ENCODE measurements at regions not wholly inside any gene's neighbourhood (a gene's known extent, or its start where the extent isn't known, plus 50 kb on each side); places are given as distances from the start of the nearest gene placed in this dataset.
"Not testable (repeated sequence)": the region's sequence is repeated elsewhere in the genome, so short reads cannot be mapped to it uniquely, and the experiment has no call there.

- intact Hi-C loops (cut with DNase I) = no loop called here
- DNase-seq (ENCODE audit: low spot score) = no peak
These were observed 65.7 kb upstream of the PTPRK start for GRCh38 chr6:128586095-128586494.

GRCh38 chr6:128580224-128581110 lies 60.1 kb upstream of the PTPRK start:
- WGBS = 96% methylated on average over 40 of the region's 41 CpGs
- Histone ChIP-seq H3K4me3 (no peak overlapping the region), H3K4me1 (replicated peaks) (no peaks in the 10 kb centered on the region), H3K27me3 (replicated peaks; ENCODE audit: insufficient read depth) (no peaks in the 10 kb centered on the region), H3K27ac (no peak overlapping the region), H3K36me3 (no peaks in the 10 kb centered on the region), H3K9me3 (no peaks in the 10 kb centered on the region)
- intact Hi-C loops (cut with DNase I) = no loop called here
- no peak for DNase-seq (ENCODE audit: low spot score)
- TF ChIP-seq POLR2A (IDR thresholded peaks at IDR 0.05) = no peak
- TF ChIP-seq POLR2AphosphoS5 (IDR thresholded peaks at IDR 0.05) = no peak
- TF ChIP-seq, protein P1, sequence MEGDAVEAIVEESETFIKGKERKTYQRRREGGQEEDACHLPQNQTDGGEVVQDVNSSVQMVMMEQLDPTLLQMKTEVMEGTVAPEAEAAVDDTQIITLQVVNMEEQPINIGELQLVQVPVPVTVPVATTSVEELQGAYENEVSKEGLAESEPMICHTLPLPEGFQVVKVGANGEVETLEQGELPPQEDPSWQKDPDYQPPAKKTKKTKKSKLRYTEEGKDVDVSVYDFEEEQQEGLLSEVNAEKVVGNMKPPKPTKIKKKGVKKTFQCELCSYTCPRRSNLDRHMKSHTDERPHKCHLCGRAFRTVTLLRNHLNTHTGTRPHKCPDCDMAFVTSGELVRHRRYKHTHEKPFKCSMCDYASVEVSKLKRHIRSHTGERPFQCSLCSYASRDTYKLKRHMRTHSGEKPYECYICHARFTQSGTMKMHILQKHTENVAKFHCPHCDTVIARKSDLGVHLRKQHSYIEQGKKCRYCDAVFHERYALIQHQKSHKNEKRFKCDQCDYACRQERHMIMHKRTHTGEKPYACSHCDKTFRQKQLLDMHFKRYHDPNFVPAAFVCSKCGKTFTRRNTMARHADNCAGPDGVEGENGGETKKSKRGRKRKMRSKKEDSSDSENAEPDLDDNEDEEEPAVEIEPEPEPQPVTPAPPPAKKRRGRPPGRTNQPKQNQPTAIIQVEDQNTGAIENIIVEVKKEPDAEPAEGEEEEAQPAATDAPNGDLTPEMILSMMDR (IDR thresholded peaks at IDR 0.05) = no peak

More at GRCh38 chr6:128586095-128586494, 65.7 kb upstream of the PTPRK start:
- no peaks in the 10 kb centered on the region for H3K27me3 ChIP-seq (replicated peaks; ENCODE audit: insufficient read depth)
- no peaks in the 10 kb centered on the region for H3K9me3 ChIP-seq
- no peak overlapping the region for H3K27ac ChIP-seq
- H3K4me1 ChIP-seq (replicated peaks) = no peaks in the 10 kb centered on the region
- TF ChIP-seq POLR2A (IDR thresholded peaks at IDR 0.05) = no peak
- TF ChIP-seq POLR2AphosphoS5 (IDR thresholded peaks at IDR 0.05) = no peak
- TF ChIP-seq, protein P1 (IDR thresholded peaks at IDR 0.05) = no peak
- H3K36me3 ChIP-seq = no peaks in the 10 kb centered on the region
- H3K4me3 ChIP-seq = no peak overlapping the region
- 75% methylated on average over 1 of the region's 1 CpG for WGBS

GRCh38 chr6:128575254-128575653 lies 54.9 kb upstream of the PTPRK start:
- intact Hi-C loops (cut with DNase I) = not testable (repeated sequence)
- WGBS = over 99% methylated on average over 5 of the region's 5 CpGs

GRCh38 chr6:128574402-128574801 lies 54.0 kb upstream of the PTPRK start:
- TF ChIP-seq, protein P1 (IDR thresholded peaks at IDR 0.05) = no peak
- no peak for TF ChIP-seq POLR2A (IDR thresholded peaks at IDR 0.05)
- TF ChIP-seq POLR2AphosphoS5 (IDR thresholded peaks at IDR 0.05) = no peak
- DNase-seq (ENCODE audit: low spot score) = no peak
- H3K27ac ChIP-seq = no peak overlapping the region
- intact Hi-C loops (cut with DNase I) = no loop called here
- H3K4me1 ChIP-seq (replicated peaks) = no peaks in the 10 kb centered on the region
- H3K36me3 ChIP-seq = no peaks in the 10 kb centered on the region
- no peaks in the 10 kb centered on the region for H3K27me3 ChIP-seq (replicated peaks; ENCODE audit: insufficient read depth)
- no peak overlapping the region for H3K4me3 ChIP-seq
- no peaks in the 10 kb centered on the region for H3K9me3 ChIP-seq

More at GRCh38 chr6:128575254-128575653, 54.9 kb upstream of the PTPRK start:
- not testable (repeated sequence) for H3K27ac ChIP-seq; DNase-seq (ENCODE audit: low spot score); H3K4me1 ChIP-seq (replicated peaks); H3K4me3 ChIP-seq; H3K27me3 ChIP-seq (replicated peaks; ENCODE audit: insufficient read depth); H3K36me3 ChIP-seq; H3K9me3 ChIP-seq

DNA sequence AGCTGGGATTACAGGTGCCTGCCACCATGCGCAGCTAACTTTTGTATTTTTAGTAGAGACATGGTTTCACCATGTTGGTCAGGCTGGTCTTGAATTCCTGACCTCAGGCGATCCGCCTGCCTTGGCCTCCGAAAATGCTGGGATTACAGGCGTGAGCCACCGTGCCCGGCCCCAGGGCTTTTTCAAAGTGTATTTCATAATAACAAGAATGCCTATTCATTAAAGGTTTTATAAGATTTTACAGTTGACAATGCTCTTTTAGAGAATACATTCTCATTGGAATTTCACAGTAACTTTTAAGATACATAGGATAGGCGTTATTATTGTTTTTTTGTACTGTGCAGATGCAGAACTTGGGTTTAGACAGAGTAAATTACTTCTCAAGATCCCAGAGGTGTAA lies 52.6 kb upstream of the PTPRK start:
- DNase-seq (ENCODE audit: low spot score) = no peak
- 91% methylated on average over 8 of the region's 8 CpGs for WGBS
- intact Hi-C loops (cut with DNase I) = no loop called here
- Histone ChIP-seq H3K27me3 (replicated peaks; ENCODE audit: insufficient read depth) (no peaks in the 10 kb centered on the region), H3K9me3 (no peaks in the 10 kb centered on the region), H3K4me1 (replicated peaks) (no peaks in the 10 kb centered on the region), H3K4me3 (no peak overlapping the region), H3K36me3 (no peaks in the 10 kb centered on the region), H3K27ac (no peak overlapping the region)
- TF ChIP-seq POLR2AphosphoS5 (IDR thresholded peaks at IDR 0.05) (no peak), POLR2A (IDR thresholded peaks at IDR 0.05) (no peak)
- TF ChIP-seq, protein P1 (IDR thresholded peaks at IDR 0.05) = no peak
